ENCODE measurements at regions not wholly inside any gene's neighbourhood (a gene's known extent, or its start where the extent isn't known, plus 50 kb on each side); places are given as distances from the start of the nearest gene placed in this dataset.

DNA sequence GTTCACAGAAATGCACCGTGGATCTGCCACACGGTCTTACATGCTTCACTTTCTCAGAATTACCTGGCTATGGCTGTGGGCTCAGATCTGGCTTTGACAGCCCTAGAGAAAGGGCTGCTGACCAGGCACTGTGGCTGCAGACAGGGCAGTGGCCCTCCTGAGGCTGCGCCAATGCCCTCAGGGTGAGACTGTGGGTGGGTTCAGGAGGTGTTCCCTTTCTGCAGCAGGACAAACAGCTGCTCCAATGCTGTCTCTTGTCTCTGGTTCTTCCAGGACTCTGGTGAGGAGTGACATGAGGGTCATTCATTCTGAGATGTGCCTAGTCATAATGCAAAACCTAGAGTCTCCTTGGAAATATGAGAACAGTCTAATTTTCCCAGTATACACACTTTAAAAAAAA lies 90.5 kb upstream of the SMIM21 start:
- ATAC-seq: no peak
- intact Hi-C loops (cut with DNase I): no loop called here
- no peak for DNase-seq

DNA sequence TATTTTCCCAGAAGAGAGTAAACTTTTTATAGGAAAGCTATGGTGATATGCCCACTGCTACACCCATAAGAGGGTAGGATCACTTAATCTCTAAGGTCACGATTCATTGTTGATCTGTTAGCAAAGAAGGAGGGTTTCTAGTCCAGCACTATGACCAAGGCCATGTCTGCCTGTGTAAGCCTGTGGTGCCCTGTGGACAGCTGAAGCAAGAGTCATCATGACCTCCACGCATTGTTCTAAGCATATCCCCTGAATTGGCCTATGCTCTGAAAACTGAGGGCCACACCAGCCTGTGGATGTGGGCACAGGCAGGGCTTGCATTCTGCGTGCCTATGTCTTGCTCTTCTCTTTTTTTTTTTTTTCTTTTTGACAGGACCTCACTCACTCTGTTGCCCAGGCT lies 89.8 kb upstream of the SMIM21 start:
- no peak for DNase-seq
- ATAC-seq: no peak
- intact Hi-C loops (cut with DNase I): no loop called here

GRCh38 chr18:75507636-75508035 lies 80.1 kb upstream of the SMIM21 start:
- intact Hi-C loops (cut with DNase I): no loop called here
- ATAC-seq (no peak), DNase-seq (no peak)

GRCh38 chr18:75506913-75507312 lies 79.4 kb upstream of the SMIM21 start:
- intact Hi-C loops (cut with DNase I): no loop called here
- no peak for ATAC-seq
- DNase-seq: no peak

DNA sequence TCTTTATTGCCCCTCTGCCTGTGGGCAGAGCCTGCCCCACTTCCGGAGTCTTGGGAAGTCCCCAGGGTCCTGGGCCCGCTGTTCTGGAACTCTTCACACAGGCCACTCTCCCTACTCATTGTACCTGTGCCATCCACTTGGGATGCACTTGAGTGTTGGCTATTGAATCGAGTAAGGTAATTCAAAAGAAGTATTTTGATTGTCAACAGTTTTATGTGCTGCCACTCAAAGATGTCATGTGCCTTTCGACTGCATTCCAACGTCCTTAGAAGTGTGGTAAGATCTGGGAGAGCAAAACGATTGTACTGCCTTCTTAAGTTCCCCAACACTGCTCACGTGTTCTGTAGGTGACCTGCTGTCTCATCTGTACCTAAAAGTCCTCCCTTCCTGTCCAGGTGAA lies 77.0 kb upstream of the SMIM21 start:
- ATAC-seq: no peak

DNA sequence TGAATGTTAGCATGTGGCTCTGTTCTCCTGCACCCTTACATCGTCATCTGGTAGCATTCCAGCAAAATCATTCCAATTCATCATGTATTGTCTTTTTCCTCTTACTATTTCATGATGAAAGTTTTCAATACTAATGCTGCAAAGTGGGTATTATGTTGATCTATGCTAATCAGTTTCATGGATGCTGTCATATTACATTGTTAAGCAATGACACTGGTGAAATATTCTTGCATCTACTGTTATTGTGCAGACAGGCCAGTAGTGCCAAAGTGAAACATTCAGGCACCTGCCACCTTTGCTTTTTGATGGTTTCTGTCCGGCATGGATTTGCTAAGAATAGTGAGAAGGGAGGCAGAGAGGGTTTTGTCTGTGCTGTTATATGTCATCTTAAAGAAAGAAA lies 76.1 kb upstream of the SMIM21 start:
- intact Hi-C loops (cut with DNase I): no loop called here
- no peak for DNase-seq
- ATAC-seq: no peak

More for the DNA sequence above, 77.0 kb upstream of the SMIM21 start:
- DNase-seq: no peak
- intact Hi-C loops (cut with DNase I): no loop called here

DNA sequence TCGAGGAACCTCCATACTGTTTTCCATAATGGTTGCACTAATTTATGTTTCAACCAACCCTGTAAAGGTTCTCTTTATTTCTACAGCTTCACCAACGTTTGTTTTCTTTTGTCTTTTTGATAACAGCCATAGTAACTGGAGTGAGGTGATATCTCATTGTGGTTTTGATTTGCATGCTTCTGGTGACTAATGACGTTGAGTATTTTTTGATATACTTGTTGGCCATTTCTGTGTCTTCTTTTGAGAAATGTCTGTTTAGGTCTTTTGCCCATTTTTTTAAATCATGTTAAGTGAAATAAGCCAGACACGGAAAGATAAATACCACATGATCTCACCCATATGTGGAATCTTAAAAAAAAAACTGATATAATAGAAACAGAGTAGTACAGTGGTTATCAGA lies 74.8 kb upstream of the SMIM21 start:
- no peak for ATAC-seq
- intact Hi-C loops (cut with DNase I): no loop called here
- DNase-seq: no peak

GRCh38 chr18:75500545-75500944 lies 73.0 kb upstream of the SMIM21 start:
- ATAC-seq: no peak
- intact Hi-C loops (cut with DNase I): no loop called here
- no peak for DNase-seq

GRCh38 chr18:75497576-75498235 lies 70.2 kb upstream of the SMIM21 start:
- intact Hi-C loops (cut with DNase I): no loop called here
- ATAC-seq (no peak), DNase-seq (no peak)

- DNase-seq (no peak), ATAC-seq (no peak)
- intact Hi-C loops (cut with DNase I): no loop called here
These were observed 68.6 kb upstream of the SMIM21 start for GRCh38 chr18:75496151-75496550.

DNA sequence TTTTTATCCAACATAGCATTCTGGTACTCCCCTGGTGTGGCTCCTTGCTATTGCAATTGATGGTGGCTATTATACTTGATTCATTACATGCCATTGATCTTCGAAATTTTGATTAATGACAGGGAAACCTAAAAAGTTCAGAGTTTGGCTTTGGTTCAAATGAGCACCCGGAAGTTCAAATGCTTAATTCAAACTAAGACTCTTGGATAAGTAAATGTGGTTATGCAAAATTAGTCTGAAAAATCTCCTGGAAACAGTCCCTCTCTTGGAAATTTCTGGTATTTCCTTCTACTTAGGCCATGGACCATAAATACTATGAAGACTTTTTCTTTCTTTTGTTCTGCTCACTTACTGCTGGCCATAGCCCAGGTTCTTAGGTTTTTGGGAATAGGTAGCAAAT lies 65.3 kb upstream of the SMIM21 start:
- ATAC-seq (no peak), DNase-seq (no peak)
- intact Hi-C loops (cut with DNase I): no loop called here

DNA sequence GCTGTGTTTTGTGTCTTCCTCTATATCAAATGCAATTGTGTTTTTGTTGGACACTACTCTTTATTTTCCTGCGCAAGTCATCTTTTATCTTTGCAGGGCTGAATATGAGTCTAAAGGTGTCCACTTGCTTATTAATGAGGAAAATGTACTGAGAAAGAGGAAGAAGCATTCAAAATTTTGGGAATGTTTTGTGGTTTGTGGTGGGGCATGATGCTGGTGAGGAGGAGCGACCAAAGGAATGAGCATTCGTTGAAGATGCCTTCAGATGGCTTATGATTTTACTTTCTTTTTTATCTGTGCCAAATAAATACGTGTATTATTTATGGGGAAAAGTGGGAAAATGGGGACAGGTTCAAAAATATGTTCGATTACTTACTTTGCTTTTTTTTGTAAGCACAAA lies 63.9 kb upstream of the SMIM21 start:
- intact Hi-C loops (cut with DNase I): no loop called here
- no peak for ATAC-seq
- DNase-seq: no peak

GRCh38 chr18:75489493-75490190 lies 62.1 kb upstream of the SMIM21 start:
- ATAC-seq: peak in 1 of 2 donors; percentile 95
- intact Hi-C loops (cut with DNase I): no loop called here
- no peak for DNase-seq

DNA sequence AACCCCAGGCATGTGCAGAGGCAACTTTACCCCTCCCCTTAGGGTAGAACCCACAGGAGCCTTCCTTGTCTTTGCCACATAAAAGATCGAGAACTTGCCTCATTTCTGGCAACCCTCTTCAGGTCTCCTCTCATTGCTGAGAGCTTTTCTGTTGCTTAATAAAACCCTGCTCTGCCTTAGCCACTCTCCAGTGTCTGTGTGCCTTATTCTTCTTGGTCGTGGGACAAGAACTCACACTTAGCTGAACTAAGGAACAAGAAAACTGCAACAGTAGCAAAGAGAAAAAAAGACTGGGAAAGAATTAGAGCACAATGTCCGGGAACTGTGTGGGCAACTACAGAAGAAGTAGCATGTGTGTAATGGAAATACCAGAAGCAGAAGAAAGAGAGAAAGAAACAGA lies 56.2 kb upstream of the SMIM21 start:
- DNase-seq: no peak
- intact Hi-C loops (cut with DNase I): no loop called here
- no peak for ATAC-seq

DNA sequence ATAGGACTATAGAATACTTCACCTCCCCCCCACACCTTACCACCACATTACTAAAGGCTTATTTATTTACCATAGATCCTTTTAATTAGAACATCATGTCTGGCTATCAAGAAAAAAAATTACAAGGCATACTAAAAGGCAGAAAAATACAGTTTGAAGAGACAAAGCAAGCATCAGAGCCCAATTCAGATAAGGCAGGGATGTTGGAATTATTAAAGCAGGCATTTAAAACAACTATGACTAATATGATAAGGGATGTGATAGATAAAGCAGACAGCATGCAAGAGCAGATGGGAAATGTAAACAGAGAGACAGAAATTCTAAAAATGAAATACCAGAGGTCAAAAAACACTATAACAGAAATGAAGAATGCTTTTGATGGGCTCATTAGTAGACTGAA lies 55.4 kb upstream of the SMIM21 start:
- DNase-seq: no peak
- no peak for ATAC-seq
- intact Hi-C loops (cut with DNase I): no loop called here

- ATAC-seq (no peak), DNase-seq (no peak)
- intact Hi-C loops (cut with DNase I): no loop called here
These were observed 53.0 kb upstream of the SMIM21 start for GRCh38 chr18:75480487-75480886.

- ATAC-seq: peak; percentile 84
- no peak for DNase-seq
- intact Hi-C loops (cut with DNase I): loop anchor here in 1 of 2 donors (5.0 to 10.0 kb wide), 2 partner anchors 274 to 827 kb away; partner anchors contain the start of gene PTGR3
These were observed 51.7 kb upstream of the SMIM21 start for GRCh38 chr18:75478996-75479880.

- intact Hi-C loops (cut with DNase I): loop anchor here in 1 of 2 donors (5.0 to 10.0 kb wide), 2 partner anchors 273 to 826 kb away; partner anchors contain the start of gene PTGR3
These were observed 50.4 kb upstream of the SMIM21 start for GRCh38 chr18:75477900-75478299.

More at GRCh38 chr18:75477900-75478299, 50.4 kb upstream of the SMIM21 start:
- ATAC-seq (peak; percentile 59 to 63), DNase-seq (no peak)
